ENCODE measurements at regions not wholly inside any gene's neighbourhood (a gene's known extent, or its start where the extent isn't known, plus 50 kb on each side); places are given as distances from the start of the nearest gene placed in this dataset.
"Not testable (repeated sequence)": the region's sequence is repeated elsewhere in the genome, so short reads cannot be mapped to it uniquely, and the experiment has no call there.

DNA sequence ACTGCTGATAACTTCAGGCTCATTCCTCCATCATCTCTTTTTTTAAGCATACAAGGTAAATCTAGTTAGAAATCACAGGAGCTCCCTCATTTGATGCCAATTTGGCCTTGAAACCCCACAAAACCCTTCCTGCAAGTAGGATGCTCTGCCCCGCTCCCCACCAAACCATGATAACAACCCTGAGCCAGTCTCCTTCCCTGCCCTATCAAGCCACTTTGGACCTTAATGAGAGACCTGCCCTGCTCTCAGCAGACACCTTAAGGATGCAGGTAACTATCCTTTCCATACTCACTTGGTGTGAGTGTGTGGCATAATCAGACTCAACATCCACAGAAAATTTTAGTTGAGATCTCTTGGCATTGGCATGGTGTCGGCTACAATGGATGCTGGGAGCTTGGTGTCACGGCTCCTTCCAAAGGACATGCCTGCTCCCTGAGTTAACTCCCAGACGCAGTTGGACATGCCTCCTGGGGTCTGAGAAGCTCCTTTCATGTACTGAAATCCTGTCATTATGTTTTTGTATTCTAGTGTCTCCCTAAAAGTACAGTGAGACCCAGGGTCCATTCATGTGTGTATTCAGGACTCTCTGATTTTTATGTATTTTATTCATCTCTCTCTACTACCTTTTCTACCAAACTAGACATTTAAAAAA, 801.4 kb downstream of the TMEM121 start:
- TF ChIP-seq EZH2 (IDR thresholded peaks at IDR 0.05); POLR2AphosphoS5 (IDR thresholded peaks at IDR 0.05; ENCODE audit: borderline replicate concordance, low read depth, low read length); FOXP2 (optimal IDR thresholded peaks at IDR 0.05; ENCODE audit: control extremely low read depth, extremely low read length, insufficient read depth): not testable (repeated sequence)

Measured in SK-N-MC (cell line).